ENCODE measurements at regions not wholly inside any gene's neighbourhood (a gene's known extent, or its start where the extent isn't known, plus 50 kb on each side); places are given as distances from the start of the nearest gene placed in this dataset.
A peak's percentile ranks its signal among the peaks of the same experiment; 100 is the strongest.
"Not testable (repeated sequence)": the region's sequence is repeated elsewhere in the genome, so short reads cannot be mapped to it uniquely, and the experiment has no call there.

- Histone ChIP-seq H3K36me3 (ENCODE audit: control insufficient read depth in 2 of 2, insufficient read depth in 1 of 2, low read length in 2 of 2) (no peaks in the 10 kb centered on the region), H3K4me3 (ENCODE audit: low read depth, low read length) (no peak overlapping the region), H3K9me3 (ENCODE audit: control insufficient read depth, insufficient read depth, low read depth, low read length) (no peaks in the 10 kb centered on the region), H3K27ac (ENCODE audit: extremely low read depth, low read depth, low read length) (no peak overlapping the region), H3K4me1 (ENCODE audit: control insufficient read depth, insufficient read depth, low read length) (no peaks in the 10 kb centered on the region)
- POLR2A ChIA-PET = no interaction called here
- no peak for TF ChIP-seq ZNF292 (tag by site-specific recombination; IDR thresholded peaks at IDR 0.05; ENCODE audit: borderline replicate concordance, low read depth)
- CTCF ChIA-PET = no interaction called here
These were observed 800.2 kb downstream of the PLCL1 start for GRCh38 chr2:198604599-198604998.

GRCh38 chr2:198602986-198603385 lies 798.6 kb downstream of the PLCL1 start:
- POLR2A ChIA-PET; H3K27ac ChIP-seq (ENCODE audit: extremely low read depth, low read depth, low read length); H3K36me3 ChIP-seq (ENCODE audit: control insufficient read depth in 2 of 2, insufficient read depth in 1 of 2, low read length in 2 of 2); H3K4me3 ChIP-seq (ENCODE audit: low read depth, low read length); H3K4me1 ChIP-seq (ENCODE audit: control insufficient read depth, insufficient read depth, low read length); H3K9me3 ChIP-seq (ENCODE audit: control insufficient read depth, insufficient read depth, low read depth, low read length): not testable (repeated sequence)
- CTCF ChIA-PET = interaction anchor here (0.6 kb wide), 1 partner anchor 374 kb away, joined by 3 read pairs; no protein-coding TSS in a partner anchor

GRCh38 chr2:198597648-198598047 lies 793.3 kb downstream of the PLCL1 start:
- Histone ChIP-seq H3K9me3 (ENCODE audit: control insufficient read depth, insufficient read depth, low read depth, low read length) (no peaks in the 10 kb centered on the region), H3K36me3 (ENCODE audit: control insufficient read depth in 2 of 2, insufficient read depth in 1 of 2, low read length in 2 of 2) (no peaks in the 10 kb centered on the region), H3K4me1 (ENCODE audit: control insufficient read depth, insufficient read depth, low read length) (peaks cover 7% of the 10 kb centered on the region), H3K4me3 (ENCODE audit: low read depth, low read length) (no peak overlapping the region), H3K27ac (ENCODE audit: extremely low read depth, low read depth, low read length) (no peak overlapping the region)
- TF ChIP-seq ZNF394 (tag by site-specific recombination; IDR thresholded peaks at IDR 0.05; ENCODE audit: borderline replicate concordance) (no peak), ZNF768 (tag by site-specific recombination; IDR thresholded peaks at IDR 0.05) (no peak), PATZ1 (tag by site-specific recombination; IDR thresholded peaks at IDR 0.05) (no peak), ZNF18 (tag by site-specific recombination; IDR thresholded peaks at IDR 0.05) (no peak), ZFP69B (tag by site-specific recombination; IDR thresholded peaks at IDR 0.05) (no peak), ZNF148 (tag by site-specific recombination; IDR thresholded peaks at IDR 0.05; ENCODE audit: borderline replicate concordance) (no peak), ZNF549 (tag by site-specific recombination; IDR thresholded peaks at IDR 0.05) (no peak), ZBTB1 (tag by site-specific recombination; IDR thresholded peaks at IDR 0.05) (no peak), OSR2 (tag by site-specific recombination; IDR thresholded peaks at IDR 0.05) (no peak), ZNF138 (tag by site-specific recombination; IDR thresholded peaks at IDR 0.05; ENCODE audit: borderline replicate concordance) (no peak), FEZF1 (tag by site-specific recombination; IDR thresholded peaks at IDR 0.05) (peak; percentile 55; the same call in 1 of the 2 replicates), ZSCAN4 (tag by site-specific recombination; IDR thresholded peaks at IDR 0.05) (peak; percentile 49; the same call in 1 of the 2 replicates), SP7 (tag by site-specific recombination; IDR thresholded peaks at IDR 0.05) (0 out of 2 replicates have a peak, but pooled peaks have one; percentile 10), ZNF596 (tag by site-specific recombination; IDR thresholded peaks at IDR 0.05) (no peak), TCF7L2 (IDR thresholded peaks at IDR 0.05; ENCODE audit: borderline replicate concordance, low read depth, low read length) (peak; percentile 25; the same call in 1 of the 2 replicates), ZNF132 (tag by site-specific recombination; IDR thresholded peaks at IDR 0.05; ENCODE audit: borderline replicate concordance) (no peak), SP3 (tag by site-specific recombination; IDR thresholded peaks at IDR 0.05) (no peak), KLF16 (tag by site-specific recombination; IDR thresholded peaks at IDR 0.05) (0 out of 2 replicates have a peak, but pooled peaks have one; percentile 37), ZNF792 (tag by site-specific recombination; IDR thresholded peaks at IDR 0.05) (no peak), SCRT1 (tag by site-specific recombination; IDR thresholded peaks at IDR 0.05; ENCODE audit: borderline replicate concordance) (no peak), ZNF843 (tag by site-specific recombination; IDR thresholded peaks at IDR 0.05) (no peak; the same call in 1 of the 2 replicates)
- CTCF ChIA-PET = interaction anchor here (0.7 kb wide), 1 partner anchor 997 kb away, joined by 3 read pairs; no protein-coding TSS in a partner anchor
- POLR2A ChIA-PET = no interaction called here
